ENCODE measurements at regions not wholly inside any gene's neighbourhood (a gene's known extent, or its start where the extent isn't known, plus 50 kb on each side); places are given as distances from the start of the nearest gene placed in this dataset.
"Not testable (repeated sequence)": the region's sequence is repeated elsewhere in the genome, so short reads cannot be mapped to it uniquely, and the experiment has no call there.

DNA sequence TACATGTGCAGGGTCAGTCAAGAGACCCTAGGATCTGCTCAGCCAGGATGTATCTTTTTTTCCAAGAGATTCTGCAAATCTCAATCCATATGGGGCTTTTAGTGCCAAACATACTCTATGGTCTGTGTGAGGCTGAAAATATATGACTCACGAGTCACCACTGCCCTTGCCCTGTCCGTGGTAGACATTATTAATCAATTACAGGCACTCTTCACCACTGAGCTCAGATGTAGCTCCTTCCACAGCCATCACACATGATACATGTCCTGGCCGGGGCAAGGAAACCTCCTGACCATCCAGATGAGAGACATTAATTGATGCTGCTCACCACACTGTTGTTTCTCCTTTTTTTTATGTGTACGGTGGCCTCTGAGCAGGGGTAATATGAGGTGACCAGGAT is 90.2 kb upstream of the RET start:
- no peak for DNase-seq

- DNase-seq, result no peak
Measured at GRCh38 chr10:42987121-42987541, 89.7 kb upstream of the RET start.

DNA sequence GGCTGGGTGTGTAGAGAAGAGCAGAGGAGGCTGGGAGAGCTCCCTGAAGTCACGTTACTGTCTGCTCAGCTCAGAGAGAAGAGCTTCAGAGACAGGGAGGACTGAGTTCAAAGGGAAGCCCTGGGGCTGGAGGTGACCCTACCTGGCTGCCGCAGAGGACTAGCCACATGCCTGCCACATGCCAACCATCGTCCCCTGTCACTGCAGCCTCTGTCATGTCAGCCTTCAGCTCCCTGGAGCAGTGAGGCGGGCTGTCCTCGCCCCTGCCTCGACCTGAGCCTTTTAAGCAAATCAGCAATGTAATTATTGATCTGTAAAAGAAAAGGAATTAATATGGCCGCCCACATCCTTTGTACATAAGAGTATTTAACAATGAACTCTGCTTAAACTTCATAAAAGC is 89.3 kb upstream of the RET start:
- no peak for DNase-seq

DNA sequence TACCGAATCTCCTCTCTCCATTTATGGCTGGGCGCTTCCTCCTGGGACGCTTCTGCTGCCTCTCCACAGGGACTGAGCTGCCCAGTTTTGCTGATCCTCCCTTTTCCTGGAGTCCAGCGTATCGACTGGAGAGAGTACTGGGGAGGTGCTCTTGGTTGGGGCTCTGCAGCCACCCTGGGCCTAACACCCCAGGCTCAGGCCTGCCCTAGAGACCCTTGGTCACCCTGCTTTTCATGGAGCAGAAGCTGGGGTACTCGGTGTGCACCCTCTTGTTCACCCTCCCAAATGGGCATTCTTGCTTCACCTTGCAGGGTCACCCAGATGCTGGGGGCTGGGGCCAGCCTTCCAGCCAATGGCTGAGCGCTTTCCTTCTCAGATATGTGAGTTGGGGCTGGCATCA is 88.8 kb upstream of the RET start:
- no peak for DNase-seq

DNA sequence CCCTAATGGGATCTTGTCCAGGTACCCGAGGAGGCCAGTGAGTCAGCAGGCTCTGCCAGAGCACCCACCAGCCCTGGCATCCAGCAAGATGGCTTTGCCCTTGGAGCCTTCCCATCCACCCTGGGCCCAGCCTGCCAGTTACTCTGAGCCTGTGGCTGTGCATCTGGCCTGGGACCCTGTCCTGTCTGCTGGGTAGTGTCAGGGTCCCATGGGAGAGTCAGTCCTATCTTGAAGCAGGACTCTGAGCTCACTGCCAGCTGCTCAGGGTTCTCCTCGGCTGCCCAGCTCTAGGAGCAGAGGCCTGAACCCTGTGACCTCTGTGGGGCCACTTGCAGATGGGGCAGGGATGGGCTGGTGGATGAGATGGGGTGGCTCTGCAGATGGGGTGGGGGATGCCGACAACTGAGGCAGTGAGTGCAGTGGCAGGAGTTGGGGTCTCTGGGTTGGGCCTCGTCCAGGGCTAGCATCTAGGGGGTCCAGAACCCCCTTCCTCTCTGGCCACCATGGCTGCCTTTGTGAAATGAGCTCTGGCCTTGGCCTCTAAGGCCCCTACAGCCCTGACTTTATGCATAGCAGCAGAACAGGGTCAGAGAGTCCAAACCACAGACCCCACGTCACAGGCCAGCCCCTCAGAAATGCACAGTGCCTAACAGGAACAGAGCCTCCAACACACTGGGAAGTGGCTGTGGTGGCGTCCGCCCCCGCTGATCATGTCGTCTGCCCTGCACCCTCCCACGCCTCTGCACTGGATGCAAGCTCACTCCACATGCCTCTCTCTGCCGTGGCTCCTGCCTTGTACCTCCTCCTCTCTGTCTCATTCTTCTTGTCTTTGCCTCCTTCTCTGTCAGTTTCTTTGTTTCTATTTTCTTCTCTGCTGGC is 88.1 kb upstream of the RET start:
- DNase-seq, result no peak

- no peak for DNase-seq
Measured at GRCh38 chr10:42989481-42989921, 87.4 kb upstream of the RET start.

DNA sequence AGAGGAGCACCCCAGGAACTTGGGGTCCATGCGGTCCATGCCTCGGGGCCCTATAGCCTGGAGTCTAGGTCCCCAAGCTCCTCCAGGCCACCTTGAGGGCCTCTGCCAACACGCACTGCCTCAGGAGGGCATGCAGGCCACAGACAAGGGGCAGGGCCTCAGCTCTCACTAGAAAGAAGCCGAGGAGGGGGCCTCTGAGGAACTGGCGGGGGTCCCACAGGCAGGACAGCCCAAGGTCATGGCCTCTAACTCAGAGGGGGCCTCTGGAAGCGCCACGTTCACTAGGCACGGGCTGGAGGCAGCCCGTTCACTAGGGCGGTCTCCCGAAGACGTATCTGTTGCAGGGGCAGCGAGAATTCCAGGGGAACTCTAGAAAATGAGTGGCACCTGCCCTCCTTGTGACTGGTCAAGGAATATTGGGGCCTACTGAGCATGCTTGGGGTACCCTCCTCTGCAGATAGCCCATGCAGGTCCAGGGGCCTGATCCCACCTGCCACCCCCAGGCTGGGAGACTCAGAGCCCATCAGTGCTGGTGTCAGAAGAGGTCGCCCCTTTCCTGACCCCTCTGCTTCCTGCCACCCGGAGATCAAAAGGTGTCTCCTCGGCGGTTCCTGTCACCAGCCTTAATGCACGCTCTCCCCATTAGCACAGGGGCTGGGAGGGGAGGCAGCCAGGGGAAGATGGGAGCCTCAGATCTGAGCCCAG is 86.7 kb upstream of the RET start:
- no peak for DNase-seq

- DNase-seq, result no peak
Measured at GRCh38 chr10:42990721-42991441, 86.0 kb upstream of the RET start.

GRCh38 chr10:42991442-42992098 is 85.3 kb upstream of the RET start:
- no peak for DNase-seq

DNA sequence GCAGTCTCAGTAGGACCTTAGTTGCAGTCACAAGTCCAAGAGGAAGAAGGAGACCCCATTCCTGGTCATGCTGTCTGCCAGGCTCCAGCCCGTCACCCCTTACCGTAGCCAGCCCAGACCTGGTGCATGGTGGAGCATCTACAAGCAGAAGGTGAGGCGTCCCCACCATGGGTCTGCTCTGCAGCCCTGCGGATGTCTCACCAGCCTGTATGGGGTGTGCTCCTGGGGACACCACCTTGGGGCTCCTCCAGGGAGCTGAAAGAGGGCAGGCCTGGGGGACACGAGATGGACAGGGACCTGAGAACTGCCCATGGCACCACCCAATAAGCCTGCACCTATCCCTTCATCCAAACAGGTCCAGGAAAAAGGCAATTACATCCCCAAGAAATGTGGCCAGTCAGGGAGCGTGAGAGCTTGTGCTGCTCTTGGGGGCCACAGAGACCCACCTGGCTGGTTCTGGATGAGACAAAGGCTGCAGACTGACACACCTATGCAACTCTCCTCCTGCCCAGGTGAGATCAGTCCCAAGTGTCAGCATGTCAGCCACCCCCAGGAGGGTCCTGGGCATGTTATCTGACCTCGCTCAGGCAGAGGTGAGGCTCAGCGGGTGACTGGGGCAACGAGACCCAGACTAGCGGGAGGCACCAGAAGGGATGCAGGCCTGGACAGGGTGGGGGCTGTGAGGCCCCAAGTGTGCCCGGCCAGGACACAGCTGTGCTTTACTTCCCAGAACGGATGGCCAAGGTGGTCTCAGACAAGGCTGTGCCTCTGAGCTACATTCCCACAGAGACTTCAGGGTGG is 84.5 kb upstream of the RET start:
- DNase-seq, result no peak

- DNase-seq, result no peak
Measured at GRCh38 chr10:42992957-42993390, 83.9 kb upstream of the RET start.

GRCh38 chr10:42994909-42995308 is 82.0 kb upstream of the RET start:
- not testable (repeated sequence) for DNase-seq

DNA sequence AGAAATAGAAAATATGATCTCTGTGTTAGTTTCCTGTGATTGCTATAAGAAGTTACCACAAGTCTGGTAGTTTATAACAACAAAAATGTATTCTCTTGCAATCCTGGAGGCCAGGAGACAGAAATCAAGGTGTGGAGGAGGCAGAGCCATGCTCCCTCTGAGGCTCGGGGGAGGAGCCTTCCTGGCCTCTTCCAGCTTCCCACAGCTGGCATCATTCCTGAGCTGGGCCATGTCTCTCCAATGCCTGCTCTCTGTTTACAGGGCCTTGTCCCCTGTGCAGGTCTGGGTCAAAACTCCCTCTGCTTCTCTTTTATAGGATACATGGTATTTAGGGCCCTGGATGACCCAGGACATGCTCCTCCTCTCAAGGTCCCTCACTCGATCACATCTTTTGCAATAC is 81.3 kb upstream of the RET start:
- DNase-seq, result no peak

- no peak for DNase-seq
Measured at GRCh38 chr10:42996588-42996987, 80.3 kb upstream of the RET start.

DNA sequence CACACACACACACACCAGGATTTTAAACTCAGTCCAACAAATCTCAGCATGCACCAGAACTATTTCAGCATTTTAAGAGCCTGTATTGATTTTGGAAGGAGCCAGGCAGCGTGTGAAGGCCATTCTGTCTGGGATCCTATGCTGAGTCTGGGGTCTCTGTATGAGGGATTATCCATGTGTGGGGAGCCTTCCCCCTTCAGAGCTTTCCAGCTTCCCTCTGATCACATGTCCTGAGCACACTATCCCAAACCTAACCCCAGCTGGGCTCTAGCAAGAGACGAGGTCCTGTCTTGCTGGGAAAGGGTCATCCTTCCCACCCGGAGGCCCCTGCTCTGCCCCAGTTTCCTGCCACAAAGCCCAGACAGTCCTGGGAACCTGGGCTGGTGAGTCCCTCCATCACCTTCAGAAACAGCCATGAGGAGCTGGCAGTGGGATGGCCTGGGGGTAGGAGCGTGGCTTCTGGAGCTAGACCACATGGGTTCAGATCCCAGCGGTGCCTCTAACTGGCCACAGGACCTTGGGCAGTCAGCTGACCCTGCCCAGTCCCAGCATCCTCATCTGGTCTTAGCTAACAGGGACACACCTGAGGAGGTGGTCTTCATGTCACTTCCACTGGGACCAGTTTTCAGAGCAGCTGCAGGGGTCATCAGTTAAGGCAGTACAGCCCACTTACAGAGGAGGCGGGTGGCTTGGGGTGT is 79.6 kb upstream of the RET start:
- no peak for DNase-seq

DNA sequence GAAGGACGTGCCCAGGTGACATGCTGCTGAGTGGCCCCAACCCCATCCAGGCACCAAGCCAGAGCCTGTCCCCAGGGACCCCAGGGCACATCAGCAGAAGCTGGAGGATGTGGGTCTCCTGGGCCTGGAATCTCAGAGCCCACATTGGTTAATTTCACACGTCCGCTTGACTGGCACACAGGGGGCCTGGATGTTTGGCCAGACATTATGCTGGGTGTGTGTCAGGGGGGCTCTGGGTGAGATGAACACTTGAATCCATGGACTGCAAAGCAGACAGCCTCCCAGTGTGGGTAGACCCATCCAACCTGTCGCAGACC is 79.1 kb upstream of the RET start:
- DNase-seq, result no peak

- DNase-seq, result no peak
Measured at GRCh38 chr10:42998481-42999384, 78.1 kb upstream of the RET start.

DNA sequence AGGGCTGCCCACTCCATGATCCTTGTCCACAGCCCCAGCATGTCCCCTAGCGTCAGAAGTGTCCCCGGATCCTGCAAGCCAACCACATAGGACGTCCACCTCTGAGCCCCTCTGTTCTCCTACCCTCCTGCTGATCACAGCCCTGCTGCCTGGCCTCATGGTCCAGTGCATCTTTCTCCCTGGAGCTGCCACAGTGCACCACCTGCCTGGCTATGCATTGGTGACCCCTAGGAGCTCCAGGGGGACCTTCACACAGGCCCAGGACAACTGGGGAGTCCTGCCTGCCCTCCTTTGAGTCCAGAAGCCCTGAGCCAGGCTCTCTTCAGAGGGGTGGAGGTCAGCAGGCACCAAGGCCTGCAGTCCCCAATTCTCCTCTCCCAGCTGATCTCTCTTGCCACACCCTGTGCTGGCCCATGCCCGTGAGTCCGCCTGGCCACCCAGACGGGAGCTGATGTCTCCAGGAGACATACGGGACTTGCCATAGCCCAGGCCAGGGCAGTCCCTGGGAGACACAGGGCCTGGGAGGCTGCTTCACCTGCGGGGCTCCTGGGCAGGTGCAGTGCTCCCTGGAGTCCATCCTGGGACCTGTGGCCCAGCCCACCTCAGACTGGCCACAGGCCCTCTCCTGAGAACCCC is 77.4 kb upstream of the RET start:
- no peak for DNase-seq

GRCh38 chr10:43000021-43000411 is 76.9 kb upstream of the RET start:
- DNase-seq, result no peak

Measured in hypothalamus (tissue), 51 donors.